AG04450 (cell line): ENCODE measurements at regions not wholly inside any gene's neighbourhood (a gene's known extent, or its start where the extent isn't known, plus 50 kb on each side); places are given as distances from the start of the nearest gene placed in this dataset.
A peak's percentile ranks its signal among the peaks of the same experiment; 100 is the strongest.

ENCODE experiments used
- CTCF ChIA-PET: fragments of 300-600, 350-600 bp; formaldehyde crosslinking; extraction: SDS; loops from one replicate; lab custom pipeline; 2022; ENCODE audit warnings: antibody characterized with exemption, inconsistent platforms; lab: Charles Lee
- POLR2A ChIA-PET: fragments of 350-600 bp; formaldehyde crosslinking; extraction: SDS; loops from one replicate; lab custom pipeline; 2021; ENCODE audit warnings: antibody characterized with exemption, inconsistent platforms; lab: Yijun Ruan, JAX
- DNase-seq: peaks from one replicate; pipeline ENCODE4 v3.0.0-alpha.2; 2011; ENCODE audit warnings: low read depth, low spot score
- H3K27ac ChIP-seq: one replicate; pipeline ENCODE4 v1.5.1; 2012; ENCODE audit warnings: low read depth, low read length, control low read depth
- H3K27me3 ChIP-seq: one replicate; pipeline ENCODE4 v1.6.0; 2012; ENCODE audit warnings: low read length; ENCODE audit not compliant: control insufficient read depth, insufficient read depth
- H3K4me3 ChIP-seq: 2 replicates; pipeline ENCODE4 v1.5.1; 2011; ENCODE audit warnings: mild to moderate bottlenecking, low read depth, low read length, control low read depth
- H3K9me3 ChIP-seq: 2 replicates; pipeline ENCODE4 v1.5.1; 2012; ENCODE audit warnings: low read length; ENCODE audit not compliant: control insufficient read depth, insufficient read depth
- TF ChIP-seq, protein P1 (sequence below): IDR thresholded peaks from 2 replicates; pipeline ENCODE4 v1.5.1; 2011; ENCODE audit warnings: low read depth, low read length, control low read depth, inconsistent platforms

DNA sequence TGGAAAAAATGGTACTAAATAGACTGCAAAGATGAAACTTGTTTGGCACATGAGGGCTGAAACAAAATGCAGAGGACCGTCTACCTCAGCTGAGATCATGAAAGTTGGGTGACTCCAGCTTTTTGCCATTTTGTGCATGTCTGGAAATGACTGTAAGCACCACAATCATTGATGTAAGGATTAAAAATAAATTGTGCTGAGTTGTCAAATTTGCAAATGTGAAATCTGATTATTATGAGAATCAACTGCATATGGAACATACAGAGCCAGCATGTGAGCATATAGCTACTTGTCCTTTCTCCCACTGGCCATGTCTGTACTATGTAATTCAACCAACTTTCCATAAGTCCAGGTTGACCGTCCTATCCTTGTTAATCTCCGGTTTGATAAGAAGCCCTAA, 736.9 kb upstream of the PRMT6 start:
- no peaks in the 10 kb centered on the region for H3K9me3 ChIP-seq
- DNase-seq = no peak
- CTCF ChIA-PET = no interaction called here
- TF ChIP-seq, protein P1, sequence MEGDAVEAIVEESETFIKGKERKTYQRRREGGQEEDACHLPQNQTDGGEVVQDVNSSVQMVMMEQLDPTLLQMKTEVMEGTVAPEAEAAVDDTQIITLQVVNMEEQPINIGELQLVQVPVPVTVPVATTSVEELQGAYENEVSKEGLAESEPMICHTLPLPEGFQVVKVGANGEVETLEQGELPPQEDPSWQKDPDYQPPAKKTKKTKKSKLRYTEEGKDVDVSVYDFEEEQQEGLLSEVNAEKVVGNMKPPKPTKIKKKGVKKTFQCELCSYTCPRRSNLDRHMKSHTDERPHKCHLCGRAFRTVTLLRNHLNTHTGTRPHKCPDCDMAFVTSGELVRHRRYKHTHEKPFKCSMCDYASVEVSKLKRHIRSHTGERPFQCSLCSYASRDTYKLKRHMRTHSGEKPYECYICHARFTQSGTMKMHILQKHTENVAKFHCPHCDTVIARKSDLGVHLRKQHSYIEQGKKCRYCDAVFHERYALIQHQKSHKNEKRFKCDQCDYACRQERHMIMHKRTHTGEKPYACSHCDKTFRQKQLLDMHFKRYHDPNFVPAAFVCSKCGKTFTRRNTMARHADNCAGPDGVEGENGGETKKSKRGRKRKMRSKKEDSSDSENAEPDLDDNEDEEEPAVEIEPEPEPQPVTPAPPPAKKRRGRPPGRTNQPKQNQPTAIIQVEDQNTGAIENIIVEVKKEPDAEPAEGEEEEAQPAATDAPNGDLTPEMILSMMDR = no peak
- no peaks in the 10 kb centered on the region for H3K27me3 ChIP-seq
- POLR2A ChIA-PET = no interaction called here
- no peak overlapping the region for H3K27ac ChIP-seq
- H3K4me3 ChIP-seq = no peak overlapping the region

DNA sequence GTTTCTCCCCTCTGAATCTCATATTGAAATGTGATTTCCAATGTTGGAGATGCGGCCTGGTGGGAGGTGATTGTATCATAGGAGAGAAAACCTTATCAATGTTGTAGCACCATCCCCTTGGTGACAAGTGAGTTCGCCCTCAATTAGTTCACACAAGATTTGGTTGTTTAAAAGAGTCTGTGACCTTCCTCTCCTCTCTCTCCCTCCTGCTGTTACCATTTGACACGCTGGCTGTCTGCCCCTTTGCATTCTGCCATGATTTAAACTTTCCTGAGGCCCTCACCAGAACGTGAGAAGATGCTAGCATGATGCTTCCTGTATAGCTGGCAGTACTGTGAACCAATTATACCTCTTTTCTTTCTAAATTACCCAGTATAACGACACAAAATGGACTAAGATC, 730.9 kb upstream of the PRMT6 start:
- no peak for DNase-seq
- H3K4me3 ChIP-seq = no peak overlapping the region
- H3K9me3 ChIP-seq = peaks cover 5% of the 10 kb centered on the region
- ChIA-PET CTCF (no interaction called here), POLR2A (no interaction called here)
- H3K27ac ChIP-seq = no peak overlapping the region
- H3K27me3 ChIP-seq = no peaks in the 10 kb centered on the region
- TF ChIP-seq, protein P1 = no peak

DNA sequence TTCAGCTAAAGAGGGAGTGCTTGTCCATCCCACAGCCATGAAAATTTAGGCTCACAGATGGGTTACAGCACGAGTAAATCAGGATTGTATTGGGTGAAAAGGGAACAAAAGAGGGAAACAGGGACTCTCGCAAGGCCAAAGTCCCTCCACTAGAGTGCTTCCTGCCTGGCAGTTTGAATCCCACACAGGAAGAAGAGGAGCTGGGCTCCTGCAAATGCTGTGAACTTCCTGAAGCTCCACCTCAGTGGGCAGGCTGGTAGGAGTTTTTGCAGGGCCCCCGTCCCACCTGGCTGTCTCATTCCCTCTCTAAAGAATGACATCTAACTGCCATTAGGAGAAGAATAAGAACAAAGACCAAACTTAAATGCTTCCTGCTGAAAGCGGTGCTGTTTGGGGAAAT, 712.0 kb upstream of the PRMT6 start:
- ChIA-PET POLR2A (no interaction called here), CTCF (no interaction called here)
- TF ChIP-seq, protein P1 = no peak
- Histone ChIP-seq H3K9me3 (peaks cover 8% of the 10 kb centered on the region), H3K27ac (no peak overlapping the region), H3K27me3 (no peaks in the 10 kb centered on the region), H3K4me3 (no peak overlapping the region)
- DNase-seq = no peak

DNA sequence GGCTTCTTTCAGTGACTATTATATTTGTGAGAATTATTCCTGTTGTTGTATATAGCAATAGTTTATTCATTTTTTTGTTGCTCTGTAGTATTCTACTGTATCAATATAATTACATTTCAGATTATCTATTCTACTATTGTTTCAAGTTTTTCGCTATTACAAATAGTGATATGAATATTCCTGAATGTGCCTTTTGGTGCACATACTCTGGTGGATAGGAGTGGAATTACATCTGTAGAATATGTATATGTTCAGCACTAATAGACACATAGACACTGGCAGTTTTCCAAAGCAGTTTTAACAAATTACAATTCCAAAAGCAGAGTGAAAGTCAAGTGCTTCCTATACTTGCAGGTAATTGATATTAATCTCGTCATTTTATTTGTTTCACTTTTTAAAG, 696.2 kb upstream of the PRMT6 start:
- peaks cover 3% of the 10 kb centered on the region; the same call in 1 of the 2 replicates for H3K9me3 ChIP-seq
- POLR2A ChIA-PET = no interaction called here
- CTCF ChIA-PET = no interaction called here
- no peak overlapping the region for H3K27ac ChIP-seq
- TF ChIP-seq, protein P1 = peak; percentile 23; the same call in 1 of the 2 replicates
- H3K27me3 ChIP-seq = no peaks in the 10 kb centered on the region
- no peak for DNase-seq
- no peak overlapping the region for H3K4me3 ChIP-seq

DNA sequence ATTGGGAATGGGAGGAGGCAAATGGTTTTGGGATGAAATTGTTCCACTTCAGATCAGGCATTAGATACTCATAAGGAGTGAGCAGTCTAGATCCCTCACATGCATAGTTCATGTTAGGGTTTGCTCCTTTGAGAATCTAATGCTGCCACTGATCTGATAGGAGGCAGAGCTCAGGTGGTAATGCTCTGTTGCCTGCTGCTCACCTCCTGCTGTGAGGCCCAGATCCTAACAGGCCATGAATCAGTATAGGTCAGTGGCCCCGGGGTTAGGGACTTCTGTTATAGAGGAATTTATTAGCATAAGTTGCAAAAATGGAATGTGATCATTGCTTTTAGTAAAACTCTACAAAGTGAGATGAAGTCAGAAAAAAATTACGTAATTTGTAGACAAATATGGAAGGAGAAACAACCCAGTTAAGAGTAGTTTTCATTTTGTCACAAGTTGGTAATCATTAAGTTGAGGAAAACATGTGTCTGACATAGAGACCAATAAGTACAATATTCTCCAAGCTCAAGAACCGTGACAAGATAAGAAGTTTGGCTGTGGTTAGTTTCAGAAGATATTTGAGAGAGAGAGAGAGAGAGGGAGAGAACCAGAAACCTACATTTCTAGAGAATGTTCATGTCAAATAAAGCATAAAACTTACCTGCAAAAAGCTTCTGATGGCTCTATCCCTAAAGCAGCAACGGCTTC, 689.7 kb upstream of the PRMT6 start:
- Histone ChIP-seq H3K4me3 (no peak overlapping the region), H3K9me3 (peaks cover 3% of the 10 kb centered on the region; the same call in 1 of the 2 replicates), H3K27me3 (no peaks in the 10 kb centered on the region), H3K27ac (no peak overlapping the region)
- DNase-seq = no peak
- ChIA-PET CTCF (no interaction called here), POLR2A (no interaction called here)
- TF ChIP-seq, protein P1 = no peak
